Glomerular visceral epithelial cell (primary cell): ENCODE measurements at regions not wholly inside any gene's neighbourhood (a gene's known extent, or its start where the extent isn't known, plus 50 kb on each side); places are given as distances from the start of the nearest gene placed in this dataset.
A peak's percentile ranks its signal among the peaks of the same experiment; 100 is the strongest.
"Not testable (repeated sequence)": the region's sequence is repeated elsewhere in the genome, so short reads cannot be mapped to it uniquely, and the experiment has no call there.

Experiments
- DNase-seq: peaks from one replicate; pipeline ENCODE4 v3.0.0-alpha.2; 2016; ENCODE audit errors: extremely low spot score

- no peak for DNase-seq
Measured at GRCh38 chr10:25076506-25077177, 60.2 kb downstream of the THNSL1 start.

GRCh38 chr10:25078658-25079431 lies 62.4 kb downstream of the THNSL1 start:
- DNase-seq: no peak

DNA sequence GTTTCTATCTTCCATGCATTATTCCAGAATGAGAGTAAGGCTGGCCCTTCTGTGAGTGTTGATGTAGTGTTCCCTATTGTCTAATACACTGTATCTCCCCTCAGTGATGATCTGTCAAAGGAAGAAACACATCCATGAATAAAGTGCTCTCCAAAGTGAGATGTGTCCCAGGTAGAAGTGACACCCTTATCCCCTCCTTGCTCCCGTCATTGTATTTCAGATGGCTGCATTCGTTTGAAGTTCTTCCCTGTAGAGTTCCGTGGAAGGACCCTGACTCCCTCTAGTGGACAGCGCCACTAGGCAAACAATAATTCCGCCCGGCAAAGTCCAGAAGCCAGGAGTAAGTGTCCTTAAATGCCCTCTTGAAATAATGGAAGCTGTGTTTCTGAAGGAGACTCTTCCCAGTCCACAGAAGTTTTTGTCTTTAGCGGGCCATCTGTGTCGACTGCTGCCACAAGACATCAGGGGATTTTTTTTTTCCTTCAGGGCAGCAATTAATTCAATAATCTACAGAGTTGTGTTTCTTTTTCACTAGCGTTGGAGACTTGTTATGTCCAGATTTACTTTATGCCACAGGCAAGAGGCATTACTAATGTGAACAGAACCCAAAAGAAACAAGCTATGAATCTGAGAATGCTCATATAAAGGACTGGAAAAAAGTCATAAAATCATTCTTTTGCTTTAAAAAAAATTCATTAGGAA lies 64.6 kb downstream of the THNSL1 start:
- DNase-seq: peak; percentile 78

DNA sequence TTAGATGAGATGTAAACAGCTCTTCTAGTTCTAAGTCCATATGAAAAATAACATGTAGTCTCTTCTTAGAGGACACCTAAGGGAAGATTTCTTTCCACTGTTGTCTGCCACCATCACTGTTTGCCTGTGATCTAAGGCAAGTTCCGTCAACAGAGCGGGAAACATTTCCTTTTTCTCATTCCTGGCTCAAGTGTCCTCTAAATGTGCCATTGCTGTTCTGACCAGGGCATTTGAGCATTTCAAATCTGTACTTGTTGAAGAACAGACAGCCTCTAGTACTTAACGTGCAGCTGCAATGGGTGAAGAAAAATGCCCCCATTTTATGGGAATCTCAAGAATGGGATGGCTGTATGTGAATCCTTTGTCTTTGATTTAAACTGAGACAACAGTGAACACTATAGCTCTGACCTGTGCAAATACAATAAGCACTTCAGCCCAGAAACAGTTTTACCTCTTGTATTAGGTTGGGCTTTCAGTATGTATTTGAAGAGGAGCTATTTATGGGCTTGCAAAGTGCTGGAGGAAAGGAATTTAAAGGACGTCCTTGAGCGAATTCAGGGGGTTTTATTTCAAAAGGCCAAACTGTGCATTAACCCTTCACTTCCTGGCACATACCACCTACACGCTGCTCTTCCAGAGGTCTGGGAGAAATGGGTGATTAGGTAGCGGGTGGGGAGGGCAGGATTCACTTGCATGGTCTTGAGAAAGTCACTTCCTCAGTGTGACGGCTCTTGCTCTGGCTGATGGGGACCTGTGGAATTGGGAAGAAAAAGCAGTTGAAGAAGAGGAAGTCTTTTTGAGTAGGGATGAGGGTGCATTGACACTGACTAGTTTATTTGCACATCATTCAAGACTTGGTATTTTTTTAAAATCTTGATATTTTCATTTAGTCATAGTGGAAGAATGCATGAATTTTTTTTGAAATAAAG lies 66.1 kb downstream of the THNSL1 start:
- DNase-seq: no peak

- no peak for DNase-seq
Measured at GRCh38 chr10:25083546-25084111, 67.2 kb downstream of the THNSL1 start.

DNA sequence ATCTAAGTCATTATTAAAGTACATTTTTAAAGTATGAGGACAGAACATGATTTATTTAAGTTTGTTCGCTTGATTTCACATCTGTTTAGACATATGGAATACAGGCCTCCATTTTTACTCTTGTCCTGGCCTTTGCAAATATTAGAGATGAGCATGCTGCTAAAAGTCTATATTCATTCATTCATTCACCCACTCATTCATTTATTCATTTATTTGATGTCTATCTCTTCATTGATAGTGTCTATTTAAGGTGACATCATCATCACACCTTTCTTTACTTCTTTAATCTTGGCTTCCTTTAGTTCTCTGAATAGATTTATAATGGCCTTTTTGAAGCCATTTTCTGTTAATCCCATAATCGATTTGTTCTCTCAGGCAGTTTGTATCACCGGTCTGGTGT lies 68.0 kb downstream of the THNSL1 start:
- no peak for DNase-seq

DNA sequence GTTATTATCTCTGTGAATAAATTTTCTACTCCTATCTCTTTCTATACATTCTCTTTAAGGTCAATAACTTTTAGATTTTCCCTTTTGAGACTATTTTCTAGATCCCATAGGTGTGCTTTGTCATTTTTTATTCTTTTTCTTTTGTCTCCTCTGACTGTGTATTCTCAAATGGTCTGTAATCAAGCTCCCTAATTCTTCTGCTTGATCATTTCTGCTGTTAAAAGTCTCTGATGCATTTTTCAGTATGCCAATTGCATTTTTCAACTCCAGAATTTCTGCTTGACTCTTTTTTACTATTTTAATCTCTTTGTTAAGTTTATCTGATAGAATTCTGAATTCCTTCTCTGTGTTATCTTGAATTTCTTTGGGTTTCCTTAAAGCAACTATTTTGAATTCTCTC lies 78.2 kb downstream of the THNSL1 start:
- no peak for DNase-seq

DNA sequence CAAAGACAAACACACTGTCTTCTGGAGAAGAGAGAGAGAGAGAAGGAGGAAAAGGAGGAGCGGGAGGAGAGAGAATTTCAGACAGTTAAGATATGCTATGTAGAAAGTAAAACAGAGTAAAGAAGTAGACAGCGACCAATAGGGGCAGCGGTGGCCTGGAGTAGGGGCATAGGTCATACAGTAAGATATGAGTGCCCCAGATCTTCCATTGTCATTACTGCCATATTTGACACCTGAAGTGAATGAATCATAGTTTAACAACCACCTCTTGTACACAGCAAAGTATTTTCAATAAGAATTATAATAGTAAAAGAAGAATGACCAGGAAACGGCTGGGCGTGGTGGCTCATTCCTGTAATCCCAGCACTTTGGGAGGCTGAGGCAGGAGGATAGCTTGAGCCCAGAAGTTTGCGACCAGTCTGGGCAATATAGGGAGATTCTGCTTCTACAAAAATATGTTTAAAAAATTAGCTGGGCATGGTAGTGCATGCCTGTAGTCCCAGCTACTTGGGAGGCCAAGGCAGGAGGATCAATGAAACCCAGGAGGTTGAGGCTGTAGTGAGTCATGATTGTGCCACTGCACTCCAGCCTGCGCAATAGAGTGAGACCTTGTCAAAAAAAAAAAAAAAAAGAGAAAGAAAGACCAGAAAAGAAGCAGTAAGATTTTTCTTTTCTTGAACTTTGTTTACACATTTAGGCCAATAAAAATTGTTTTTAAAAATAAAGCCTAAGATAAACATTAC lies 77.0 kb upstream of the GPR158 start:
- no peak for DNase-seq

DNA sequence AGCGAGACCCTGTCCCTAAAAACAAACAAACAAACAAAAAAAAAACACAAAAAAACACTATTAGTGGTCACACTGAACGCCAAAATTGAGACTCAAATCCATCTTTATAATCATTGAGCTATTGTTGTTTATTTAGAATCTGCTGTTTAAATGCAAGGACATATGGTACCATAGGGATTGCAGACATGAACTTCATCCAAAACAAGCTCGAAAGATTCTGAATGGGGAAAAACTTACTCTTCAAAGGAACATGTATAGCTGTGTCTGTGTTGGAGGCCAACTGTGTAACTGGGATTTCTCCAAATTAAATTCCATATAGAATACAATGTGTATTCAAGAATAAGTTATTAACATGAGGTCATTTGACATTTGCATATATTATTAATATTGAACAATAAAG lies 74.7 kb upstream of the GPR158 start:
- no peak for DNase-seq

DNA sequence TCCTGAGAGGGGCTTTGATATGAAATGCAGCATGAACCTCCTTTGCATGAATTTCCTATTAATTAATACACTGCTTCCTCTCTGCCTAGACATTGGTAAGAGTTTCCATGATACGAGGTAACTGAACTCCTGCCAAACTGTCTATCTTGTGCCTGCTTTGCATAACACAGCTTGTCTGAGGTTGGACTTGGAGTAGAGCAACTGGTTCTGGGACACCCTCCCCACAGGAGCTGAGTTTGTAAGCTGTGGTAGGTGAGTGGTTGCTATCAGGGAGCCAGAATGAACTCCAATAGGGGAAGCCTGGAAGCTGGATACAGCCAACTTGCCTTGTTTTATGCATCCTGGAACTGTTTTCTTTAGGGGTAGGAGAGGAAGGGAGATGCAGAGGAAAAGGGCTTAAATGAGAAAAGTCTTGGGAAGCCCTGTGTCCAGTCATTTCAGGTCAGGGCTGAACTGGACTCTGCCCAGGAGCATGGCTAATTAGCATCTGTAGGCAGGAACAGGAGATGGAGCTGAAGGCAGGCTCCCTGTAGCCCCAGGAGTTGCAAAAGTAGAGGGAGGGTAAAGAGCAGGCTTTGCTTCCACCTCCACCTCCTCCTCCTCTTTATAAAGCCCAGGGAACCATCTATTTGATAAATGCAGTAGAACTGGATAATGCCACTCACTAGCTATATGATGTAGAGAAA lies 73.2 kb upstream of the GPR158 start:
- no peak for DNase-seq

DNA sequence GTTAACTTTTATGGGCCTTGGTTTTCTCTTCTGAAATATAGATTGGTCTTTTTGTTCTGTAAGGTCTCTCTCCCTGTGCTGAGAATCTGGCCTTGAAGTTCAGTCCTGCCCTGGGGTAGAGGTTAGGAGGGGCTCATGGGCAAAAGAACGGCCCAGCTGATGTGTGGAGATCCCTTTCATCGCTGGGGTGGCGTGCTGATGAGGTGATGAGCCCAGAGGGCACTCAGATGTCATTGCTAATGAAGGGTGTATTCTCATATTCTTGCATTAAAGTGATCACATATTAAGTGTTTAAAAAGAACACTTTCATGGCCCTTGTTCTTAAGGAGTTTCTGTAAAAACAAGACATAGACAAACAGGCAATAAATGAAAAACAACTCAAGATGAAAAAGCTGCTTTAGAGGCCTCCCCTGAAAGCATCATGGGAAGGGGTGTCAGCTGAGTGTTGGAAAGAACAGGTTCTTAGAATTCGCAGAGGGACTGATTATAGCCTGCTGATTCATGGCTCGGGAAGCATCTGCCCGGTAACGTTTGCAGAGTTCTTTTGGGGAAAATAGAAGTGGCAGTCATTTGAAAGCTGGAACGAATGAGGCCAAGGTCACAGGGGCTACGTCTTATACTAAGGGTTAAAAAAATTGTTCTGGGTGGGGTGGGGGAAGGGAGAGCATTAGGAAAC lies 72.5 kb upstream of the GPR158 start:
- DNase-seq: no peak

DNA sequence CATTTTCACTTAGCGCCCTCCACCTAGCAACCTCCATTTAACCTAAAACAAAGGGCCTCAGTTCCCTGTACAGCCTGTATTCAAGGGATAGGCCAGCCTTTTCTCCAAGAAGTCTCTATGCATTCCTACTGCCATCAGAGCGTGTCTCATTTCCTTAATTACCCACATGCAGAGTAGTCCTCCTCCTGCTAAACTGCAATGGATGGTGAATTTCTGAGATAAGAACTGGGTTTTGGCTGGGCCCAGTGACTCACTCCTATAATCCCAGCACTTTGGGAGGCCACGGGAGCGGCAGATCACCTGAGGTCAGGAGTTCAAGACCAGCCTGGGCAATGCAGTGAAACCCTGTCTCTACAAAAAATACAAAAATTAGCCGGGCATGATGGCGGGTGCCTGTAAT lies 71.1 kb upstream of the GPR158 start:
- no peak for DNase-seq

GRCh38 chr10:25104441-25104840 lies 70.4 kb upstream of the GPR158 start:
- DNase-seq: no peak

- DNase-seq: no peak
Measured at GRCh38 chr10:25105262-25105661, 69.5 kb upstream of the GPR158 start.

- DNase-seq: no peak
Measured at GRCh38 chr10:25105743-25106260, 69.0 kb upstream of the GPR158 start.

DNA sequence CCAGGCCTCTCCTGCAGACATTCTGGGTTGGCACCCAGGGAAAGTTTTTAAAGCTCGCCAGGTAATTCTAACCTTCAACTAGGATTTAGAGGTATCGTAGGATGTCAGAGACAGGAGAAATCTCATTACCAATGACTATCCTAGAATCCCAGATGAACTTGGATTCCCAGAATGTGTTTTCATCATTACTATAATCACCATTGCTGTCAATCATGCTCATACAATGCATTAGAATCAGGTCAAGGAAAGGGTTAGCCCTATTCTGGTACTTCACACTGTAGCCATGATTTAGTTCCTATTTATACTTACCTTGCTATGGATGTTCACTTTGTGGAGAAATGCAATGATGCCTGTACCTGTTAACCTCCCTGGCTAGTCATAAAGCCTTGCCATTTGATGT lies 67.0 kb upstream of the GPR158 start:
- no peak for DNase-seq

- DNase-seq: not testable (repeated sequence)
Measured at GRCh38 chr10:25109896-25110295, 64.9 kb upstream of the GPR158 start.

- no peak for DNase-seq
Measured at GRCh38 chr10:25112016-25112415, 62.8 kb upstream of the GPR158 start.
